CD4-positive, alpha-beta T cell treated with Interleukin-15 for 1 hour (primary cell): ENCODE measurements at regions not wholly inside any gene's neighbourhood (a gene's known extent, or its start where the extent isn't known, plus 50 kb on each side); places are given as distances from the start of the nearest gene placed in this dataset.

Experiments
- DNase-seq: peaks from one replicate; pipeline ENCODE4 v3.0.0-alpha.2; 2020

DNA sequence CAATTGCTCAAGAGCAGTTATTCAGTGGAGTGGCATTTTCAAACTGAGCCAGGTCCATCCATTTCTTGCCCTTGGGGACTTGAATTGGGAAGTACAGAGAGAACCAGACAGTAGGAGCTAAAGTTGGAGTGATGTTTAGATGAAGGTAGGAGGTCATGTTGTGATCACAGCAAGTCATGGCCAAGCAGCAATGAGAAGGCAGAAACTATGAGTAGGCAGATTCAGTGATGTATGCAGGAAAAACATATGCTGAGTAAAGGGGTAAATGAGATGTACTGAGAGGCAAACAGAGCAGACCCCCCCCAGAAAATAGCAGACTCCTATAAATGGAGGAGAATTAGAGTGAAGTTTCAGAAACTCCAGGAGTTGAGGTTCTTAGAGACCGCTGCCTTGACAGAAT, 95.8 kb downstream of the PERP start:
- DNase-seq, result no peak

DNA sequence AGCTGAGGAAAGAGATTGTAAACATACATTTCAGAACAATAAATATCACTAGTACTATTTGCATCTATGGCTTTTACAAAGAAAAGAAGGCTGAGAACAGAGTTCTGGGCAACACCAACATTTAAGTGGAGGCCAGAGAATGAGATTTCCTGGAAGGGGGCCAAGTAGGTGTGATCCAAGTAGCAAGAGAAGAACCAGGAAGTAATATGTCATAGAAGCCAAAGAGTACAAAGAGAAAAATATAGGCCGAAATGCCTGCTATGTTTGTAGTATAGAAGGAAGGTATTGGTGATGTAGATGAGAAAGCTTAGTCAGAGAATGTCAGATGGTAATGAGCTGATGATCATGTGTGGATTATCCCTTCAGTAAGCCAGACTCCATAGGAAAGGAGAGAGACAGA, 94.5 kb downstream of the PERP start:
- no peak for DNase-seq

DNA sequence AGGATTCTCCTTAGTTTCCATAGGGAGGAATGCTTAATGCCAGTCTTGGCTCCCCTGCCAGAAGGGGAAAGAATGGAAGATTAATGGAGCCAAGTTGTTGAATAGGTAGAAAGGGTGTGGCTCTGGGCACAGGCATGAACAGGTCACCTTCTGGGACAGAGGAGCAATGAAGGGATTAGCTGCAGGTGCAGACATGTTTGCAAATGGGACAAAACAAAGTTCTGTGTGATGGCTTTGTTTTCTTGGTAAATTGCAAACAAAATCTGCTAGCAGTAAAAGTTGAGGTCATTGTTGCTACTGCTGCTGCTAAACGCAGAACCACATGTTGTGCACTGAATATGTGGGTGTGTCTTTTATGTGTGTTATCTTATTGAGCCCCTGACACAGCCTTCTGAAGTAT, 93.3 kb downstream of the PERP start:
- DNase-seq, result no peak

DNA sequence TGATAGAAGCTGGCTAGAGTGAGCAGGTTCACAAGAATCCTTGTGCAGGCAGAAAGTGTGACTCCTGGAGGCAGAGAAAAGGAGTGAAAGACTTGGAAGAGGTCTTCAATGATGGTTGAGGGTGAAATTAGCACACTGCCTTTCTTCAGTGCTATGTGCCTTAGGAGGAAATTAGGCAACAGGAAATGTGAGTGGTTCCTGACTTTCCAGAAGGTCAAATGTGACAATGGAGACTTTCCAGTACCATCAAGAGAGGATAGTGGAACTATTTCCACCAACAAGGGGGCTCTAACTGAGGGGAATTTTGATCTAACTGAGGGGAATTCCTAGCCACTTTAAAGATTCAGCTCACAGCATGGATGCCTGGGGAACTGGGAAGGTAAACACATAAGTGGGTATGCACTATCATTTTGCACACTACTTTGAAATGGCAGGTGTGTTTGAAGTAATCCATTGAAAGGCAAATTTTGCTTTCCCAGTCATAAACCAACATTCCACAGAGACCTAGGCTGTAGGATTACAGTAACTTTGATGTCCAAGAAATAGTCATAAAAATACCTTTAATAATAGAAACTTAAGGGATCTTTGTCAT, 90.0 kb downstream of the PERP start:
- no peak for DNase-seq

DNA sequence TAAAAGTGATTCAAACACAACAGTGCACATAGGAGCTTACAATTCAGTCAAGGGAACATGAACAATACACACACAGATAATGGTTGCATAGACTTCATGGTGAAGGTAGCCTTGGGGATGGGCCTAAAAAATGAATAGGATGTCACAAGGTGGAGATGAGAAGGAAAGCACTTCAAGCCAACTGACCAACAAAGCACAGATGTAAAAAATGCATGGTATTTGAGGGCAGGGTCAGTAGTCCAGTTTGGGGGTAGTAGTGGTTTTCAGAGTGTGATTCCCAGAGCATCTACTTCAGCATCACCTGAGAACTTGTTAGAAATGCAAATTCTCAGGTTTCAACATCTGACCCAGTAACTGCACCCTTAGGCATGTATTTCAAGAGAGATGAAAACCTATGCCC, 88.9 kb downstream of the PERP start:
- DNase-seq, result no peak

DNA sequence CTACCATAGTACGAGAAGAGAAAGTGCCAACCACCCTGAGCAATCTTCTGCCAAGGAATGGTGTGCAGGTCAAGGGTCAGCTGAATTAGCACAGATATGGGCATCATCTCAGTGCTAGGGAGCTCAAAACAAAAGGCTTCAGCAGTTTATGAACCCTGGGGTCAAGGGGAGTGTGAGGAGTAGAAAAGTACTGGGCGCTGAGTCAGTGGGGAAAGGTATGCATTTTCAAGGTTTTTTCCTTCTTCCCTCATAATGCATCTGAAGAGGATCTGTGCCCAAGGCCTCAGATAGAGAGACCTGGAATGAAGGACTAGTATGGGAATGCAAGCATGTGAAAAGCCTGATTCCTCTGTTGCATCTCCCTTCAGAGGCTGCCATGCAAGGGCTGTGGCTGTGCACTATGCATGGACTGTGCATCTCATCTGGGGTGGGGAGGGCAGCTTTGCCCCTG, 81.7 kb downstream of the PERP start:
- DNase-seq, result no peak

DNA sequence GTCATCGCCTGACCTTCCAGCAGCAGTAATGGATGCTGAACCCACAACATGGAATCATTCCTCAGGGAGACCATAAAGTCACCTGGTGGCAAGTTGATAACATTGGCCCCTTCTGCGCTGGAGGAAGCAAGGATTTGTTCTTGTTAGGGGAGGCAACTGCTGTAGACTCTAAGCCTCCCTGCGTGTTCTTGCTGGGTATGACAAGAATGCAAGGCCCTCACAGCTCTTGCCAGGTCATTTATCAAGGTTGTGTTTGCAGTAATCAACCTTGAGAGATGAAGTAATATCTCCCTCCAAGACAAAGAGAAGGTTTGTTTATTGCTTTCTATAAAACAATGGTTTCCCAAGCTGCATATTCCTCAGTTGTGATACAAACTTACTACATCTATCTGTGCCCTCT, 80.9 kb downstream of the PERP start:
- DNase-seq, result no peak

DNA sequence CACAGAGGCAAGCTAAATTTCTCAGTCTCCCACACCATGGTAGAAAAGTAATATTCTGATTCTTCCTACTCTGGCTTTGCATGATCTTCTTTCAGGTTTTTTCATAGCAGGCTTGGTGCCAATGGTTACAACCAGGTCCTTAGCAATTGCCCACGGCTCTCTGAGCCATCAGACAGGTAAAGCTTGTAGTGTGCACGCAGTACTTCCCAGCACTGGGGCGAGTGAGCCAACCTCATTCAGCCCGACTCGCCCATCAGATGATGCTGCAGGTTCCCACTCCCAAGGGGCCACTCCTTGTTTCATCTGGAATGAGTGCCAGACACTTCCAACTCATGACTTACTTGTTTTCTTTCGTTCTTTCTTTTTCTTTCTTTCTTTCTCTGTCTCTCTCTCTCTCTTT, 78.3 kb downstream of the PERP start:
- DNase-seq, result no peak

DNA sequence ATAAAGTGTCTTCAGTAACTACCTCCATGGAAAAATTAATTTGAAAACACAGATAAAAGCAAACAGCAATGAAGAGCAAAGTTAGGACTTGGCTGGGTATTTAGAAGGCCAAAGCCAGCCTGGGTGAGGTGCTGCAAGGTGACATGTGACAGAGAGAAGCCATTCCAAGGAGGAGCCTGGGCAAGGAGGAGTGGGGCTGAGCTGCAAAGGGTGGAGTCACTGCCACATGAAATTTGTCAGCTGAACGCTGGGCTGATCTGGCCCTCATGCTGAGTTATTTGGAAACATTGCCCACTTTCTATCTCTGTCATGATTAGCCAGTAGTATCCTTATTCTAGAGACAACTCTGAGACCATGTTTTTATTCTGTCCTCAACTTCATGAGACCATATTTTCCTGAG, 76.3 kb downstream of the PERP start:
- no peak for DNase-seq

DNA sequence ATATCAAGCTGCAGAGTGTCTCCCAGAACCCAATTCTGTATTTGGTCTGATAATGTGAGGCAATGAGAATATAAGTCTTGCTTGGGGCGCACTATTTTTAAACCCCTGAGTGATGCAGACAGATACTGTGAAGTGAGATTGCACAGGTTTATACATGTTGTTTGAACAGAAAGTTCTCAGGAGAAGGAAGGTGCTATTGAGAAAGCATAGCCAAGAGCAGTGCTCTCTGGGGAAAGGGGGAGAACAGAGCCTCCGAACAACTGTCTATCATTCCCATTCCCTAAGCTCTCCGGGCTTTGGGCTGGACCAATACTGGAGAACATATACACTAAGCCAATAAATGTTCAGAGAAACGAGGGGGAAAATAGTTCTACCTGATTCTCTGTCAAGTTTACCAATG, 75.8 kb downstream of the PERP start:
- no peak for DNase-seq

DNA sequence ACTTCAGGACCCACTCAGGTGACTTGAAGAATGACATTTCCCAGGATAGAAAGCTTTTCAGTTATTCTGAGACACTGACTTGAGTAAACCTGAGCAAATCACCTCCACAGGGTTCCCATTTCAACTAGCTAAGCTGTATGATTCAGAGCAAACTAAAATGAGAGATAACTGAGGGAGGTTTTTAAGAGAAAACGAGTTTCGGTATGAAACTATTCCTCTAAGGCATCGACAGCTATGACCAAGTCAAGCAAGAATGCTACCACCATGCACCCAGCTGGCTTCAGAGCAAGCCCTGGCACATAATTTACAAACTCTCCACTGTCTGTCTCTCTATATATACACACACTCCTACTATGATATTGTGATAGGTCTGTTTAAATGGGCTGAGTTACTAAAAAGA, 75.4 kb downstream of the PERP start:
- no peak for DNase-seq

DNA sequence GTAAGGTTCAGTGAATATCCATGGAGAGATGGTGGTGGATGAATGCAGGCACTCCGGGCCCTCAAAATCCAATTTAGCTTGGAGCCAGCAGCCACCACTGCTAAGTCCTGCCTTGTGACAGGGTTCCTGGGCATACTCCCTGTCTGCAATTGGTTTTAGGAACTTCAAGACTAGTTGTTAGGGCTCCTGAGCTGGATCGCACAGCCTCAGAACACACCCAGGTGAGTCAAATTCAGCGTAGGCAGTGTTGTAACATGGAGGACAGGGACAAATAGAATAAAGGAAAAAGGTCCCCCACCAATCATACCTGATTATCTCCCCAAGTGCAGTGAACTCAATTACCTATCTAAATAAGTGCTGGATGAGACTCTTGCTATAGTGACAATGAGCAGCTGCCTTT, 74.6 kb downstream of the PERP start:
- no peak for DNase-seq

DNA sequence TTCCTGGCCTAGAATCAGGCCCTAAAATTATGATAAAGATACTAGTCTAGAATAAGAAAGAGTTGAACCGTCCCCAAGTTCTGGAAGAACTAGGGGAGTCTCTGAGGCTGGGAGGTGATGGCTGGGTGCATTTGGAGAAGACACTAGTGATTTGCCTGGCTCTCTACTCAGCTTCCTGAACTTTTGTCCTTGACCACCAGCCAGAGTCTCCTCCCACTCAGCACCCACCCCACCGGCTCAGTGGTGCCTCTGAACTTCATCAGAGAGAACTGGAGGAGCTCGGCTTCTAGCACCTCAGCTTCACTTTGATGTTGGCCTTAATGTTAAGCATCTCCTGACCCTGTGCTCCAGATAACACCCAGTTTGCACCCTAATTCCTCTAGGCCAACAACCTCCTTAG, 73.0 kb downstream of the PERP start:
- no peak for DNase-seq

DNA sequence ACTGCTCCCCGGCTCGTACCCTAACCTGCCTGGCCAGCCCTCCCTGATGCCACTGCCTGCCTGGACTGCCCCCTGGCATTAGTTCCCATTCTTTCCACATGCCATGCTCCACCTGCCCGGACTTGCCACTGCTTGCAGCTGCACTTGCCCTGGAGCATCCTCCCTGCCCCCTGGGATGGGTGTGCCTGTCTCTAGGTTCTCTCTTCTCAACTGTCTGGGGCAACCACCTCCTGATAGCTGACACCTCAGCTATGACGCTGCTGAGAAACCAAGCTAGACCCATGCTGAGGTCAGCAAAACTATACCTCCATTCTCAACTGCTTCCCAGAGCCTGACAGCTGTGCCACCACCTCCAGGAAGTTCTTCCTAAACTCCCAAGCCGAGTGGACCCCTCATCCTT, 72.1 kb downstream of the PERP start:
- DNase-seq, result no peak

DNA sequence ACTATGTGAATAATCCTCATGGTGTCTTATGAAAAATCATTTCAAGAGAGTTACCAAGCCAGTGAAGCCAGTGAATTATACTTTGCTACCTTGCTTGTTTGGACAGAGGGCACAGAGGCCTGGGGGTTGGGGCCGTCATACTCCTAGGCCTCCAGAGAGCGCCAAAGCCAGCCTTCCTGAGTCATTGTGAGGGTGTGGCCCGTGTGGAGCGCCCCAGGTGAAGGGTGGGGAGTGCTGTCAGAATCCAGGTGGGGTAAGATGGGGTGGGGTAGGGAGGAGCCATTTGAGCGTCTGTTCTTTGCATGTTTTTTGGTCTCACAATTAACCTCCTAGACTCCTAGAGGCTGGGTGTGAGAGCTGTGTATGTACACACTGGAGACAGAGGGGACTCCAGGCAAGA, 71.1 kb downstream of the PERP start:
- DNase-seq, result no peak

DNA sequence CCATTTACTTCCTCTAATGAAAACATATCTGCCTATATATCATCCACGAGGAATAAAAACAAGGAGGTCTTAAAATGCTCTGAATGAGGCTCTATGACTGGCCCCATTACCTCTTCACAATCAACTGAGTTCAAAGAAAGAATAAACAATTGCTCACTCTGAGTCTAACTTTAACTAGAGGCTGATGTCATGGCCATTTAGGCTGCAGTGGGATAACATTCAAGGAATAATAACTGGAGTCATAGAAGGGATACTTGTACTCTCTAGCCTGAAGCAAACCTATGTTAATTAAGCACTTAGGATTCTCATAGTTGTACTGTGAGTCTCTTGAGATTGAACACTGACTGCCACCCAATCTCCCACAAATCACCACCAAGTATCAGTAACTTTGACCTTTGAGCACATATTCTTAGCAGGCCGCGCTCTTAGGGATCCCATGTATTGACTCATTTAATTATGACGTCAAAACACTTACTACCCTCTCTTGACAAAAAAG, 70.2 kb downstream of the PERP start:
- no peak for DNase-seq

DNA sequence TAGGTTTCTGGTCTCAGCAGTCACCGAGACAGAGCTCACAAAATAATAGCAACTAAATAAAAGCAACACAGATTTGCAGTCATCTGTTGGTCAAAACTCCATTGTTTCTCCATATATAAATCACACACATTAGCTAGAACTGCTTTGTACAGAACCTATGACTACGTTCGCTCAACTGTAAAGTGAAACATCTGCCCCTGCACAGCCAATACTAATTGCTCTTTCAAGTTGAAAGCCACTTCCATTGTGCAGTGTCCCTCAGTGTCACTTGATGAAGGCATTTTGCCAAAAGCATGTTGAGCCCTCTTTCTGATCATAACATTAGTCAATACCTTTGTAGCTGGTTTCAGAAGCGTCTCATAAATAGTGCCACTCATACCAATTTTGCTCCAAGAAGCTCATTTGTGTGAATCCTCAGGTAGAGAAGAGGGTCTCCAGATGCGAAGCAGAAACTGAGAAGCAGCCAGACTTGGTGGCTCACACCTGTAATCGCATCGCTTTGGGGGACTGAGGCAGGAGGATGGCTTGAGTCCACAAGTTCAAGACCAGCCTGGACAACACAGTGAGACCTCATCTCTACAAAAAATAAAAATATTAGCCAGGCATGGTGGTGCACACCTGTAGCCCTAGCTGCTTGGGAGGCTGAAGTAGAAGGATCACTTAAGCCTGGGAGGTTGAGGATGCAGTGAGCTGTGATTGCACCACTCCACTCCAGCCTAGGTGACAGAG, 68.9 kb downstream of the PERP start:
- no peak for DNase-seq
